Pancreas (tissue), 10 donors: ENCODE measurements at regions not wholly inside any gene's neighbourhood (a gene's known extent, or its start where the extent isn't known, plus 50 kb on each side); places are given as distances from the start of the nearest gene placed in this dataset.

Source experiments
- ATAC-seq, 4 donors: fragments of 200-7000 bp; cut with Tn5 transposase; one replicate each; pipeline versions ENCODE4 v1.8.0 to v1.9.1; 2020; ENCODE audit warnings: mild to moderate bottlenecking in 4 of 4, moderate library complexity in 4 of 4
- DNase-seq, 6 donors: peaks; one replicate each; pipeline ENCODE4 v3.0.0-alpha.2; 2020
- FAIRE-seq: peaks from 2 replicates; lab custom pipeline; 2012; peaks lifted over from hg19 to GRCh38; lab: Jason Lieb, UNC
- H3K27ac ChIP-seq, 4 donors: fragments of 200-600 bp; sonication (generic); 1 replicate in 3 of 4; 2 replicates in 1 of 4; pipeline versions ENCODE4 v1.5.0 to v1.8.0; 2020
- H3K27me3 ChIP-seq, 4 donors: fragments of 200-600 bp; one replicate each; pipeline ENCODE4 v1.8.0; 2021
- H3K36me3 ChIP-seq, 3 donors: fragments of 200-600 bp; sonication (generic) in 1 of 3; one replicate each; pipeline versions ENCODE4 v1.5.0 to v1.8.0; 2020 to 2021
- H3K4me1 ChIP-seq, 3 donors: fragments of 200-600 bp; one replicate each; pipeline ENCODE4 v1.8.0; 2021
- H3K4me3 ChIP-seq, 4 donors: fragments of 200-600 bp; sonication (generic) in 2 of 4; one replicate each; pipeline versions ENCODE4 v1.5.0 to v1.8.0; 2020 to 2021
- H3K9me3 ChIP-seq, 4 donors: fragments of 200-600 bp; one replicate each; pipeline ENCODE4 v1.8.0; 2021
- WGBS, 2 donors: extraction: QIAGEN DNeasy Blood & Tissue Kit; methylation state at CpG; one replicate each; pipeline ENCODE4 v1.1.7; 2013; 5-methylcytosine and 5-hydroxymethylcytosine counted together
- intact Hi-C, 3 donors: fragments of 100-400 bp; cut with DNase I; formaldehyde crosslinking; loops; one replicate each; pipeline versions ENCODE4 v1.11.1 to v1.14.2; 2022
- TF ChIP-seq, protein P1 (sequence below), 4 donors: fragments of 200-600 bp; sonication (generic) in 3 of 4; IDR thresholded peaks; one replicate each; pipeline versions ENCODE4 v1.5.0 to v1.8.0; 2021; ENCODE audit warnings: antibody characterized with exemption in 4 of 4
- donor health status: healthy with polysubstance abuse.
- donor health status: DM: no; HTN: no; CAD: no; lungs with moderate emphysema.
- donor health status: DM: no; HTN: no; CAD: no.
- donor health status: control.
- donor health status: control.
- donor health status: Bipolar disorder and iron deficiency.
- donor health status: DM: yes; HTN: yes; CAD: no.
- donor health status: DM: no; HTN: no; CAD: no.
- donor health status: DM: no; HTN: no; CAD: no.
- donor health status: DM: yes; HTN: yes; CAD: no.

DNA sequence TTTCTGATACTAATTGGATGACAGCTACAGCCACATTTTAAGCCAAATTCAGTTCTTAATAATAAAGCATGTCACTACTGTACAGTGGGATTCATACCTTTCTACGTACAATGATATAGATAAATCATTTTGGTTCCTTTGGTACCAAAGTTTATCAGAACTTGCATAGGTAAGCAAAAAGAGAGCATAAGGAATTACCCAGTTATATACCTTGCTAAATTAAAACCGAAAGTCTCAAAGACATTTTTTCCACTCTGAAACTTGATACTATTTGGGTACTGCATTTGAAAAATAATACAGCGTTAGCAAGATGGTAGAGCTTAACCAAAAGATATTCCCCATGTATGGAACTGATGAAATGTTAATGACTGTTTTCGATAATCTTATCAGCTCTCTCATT, 400.9 kb upstream of the ADGRL3 start:
- H3K9me3 ChIP-seq = no peaks in the 10 kb centered on the region
- 54 to 76% methylated on average over 4 of the region's 4 CpGs for WGBS, 2 donors
- no peak overlapping the region for H3K27ac ChIP-seq
- H3K4me3 ChIP-seq = no peak overlapping the region
- intact Hi-C loops = no loop called here
- no peak for DNase-seq
- H3K36me3 ChIP-seq = no peaks in the 10 kb centered on the region
- no peak for FAIRE-seq
- TF ChIP-seq, protein P1, sequence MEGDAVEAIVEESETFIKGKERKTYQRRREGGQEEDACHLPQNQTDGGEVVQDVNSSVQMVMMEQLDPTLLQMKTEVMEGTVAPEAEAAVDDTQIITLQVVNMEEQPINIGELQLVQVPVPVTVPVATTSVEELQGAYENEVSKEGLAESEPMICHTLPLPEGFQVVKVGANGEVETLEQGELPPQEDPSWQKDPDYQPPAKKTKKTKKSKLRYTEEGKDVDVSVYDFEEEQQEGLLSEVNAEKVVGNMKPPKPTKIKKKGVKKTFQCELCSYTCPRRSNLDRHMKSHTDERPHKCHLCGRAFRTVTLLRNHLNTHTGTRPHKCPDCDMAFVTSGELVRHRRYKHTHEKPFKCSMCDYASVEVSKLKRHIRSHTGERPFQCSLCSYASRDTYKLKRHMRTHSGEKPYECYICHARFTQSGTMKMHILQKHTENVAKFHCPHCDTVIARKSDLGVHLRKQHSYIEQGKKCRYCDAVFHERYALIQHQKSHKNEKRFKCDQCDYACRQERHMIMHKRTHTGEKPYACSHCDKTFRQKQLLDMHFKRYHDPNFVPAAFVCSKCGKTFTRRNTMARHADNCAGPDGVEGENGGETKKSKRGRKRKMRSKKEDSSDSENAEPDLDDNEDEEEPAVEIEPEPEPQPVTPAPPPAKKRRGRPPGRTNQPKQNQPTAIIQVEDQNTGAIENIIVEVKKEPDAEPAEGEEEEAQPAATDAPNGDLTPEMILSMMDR (IDR thresholded peaks at IDR 0.05) = no peak
- no peaks in the 10 kb centered on the region for H3K4me1 ChIP-seq
- ATAC-seq = no peak
- no peaks in the 10 kb centered on the region for H3K27me3 ChIP-seq

DNA sequence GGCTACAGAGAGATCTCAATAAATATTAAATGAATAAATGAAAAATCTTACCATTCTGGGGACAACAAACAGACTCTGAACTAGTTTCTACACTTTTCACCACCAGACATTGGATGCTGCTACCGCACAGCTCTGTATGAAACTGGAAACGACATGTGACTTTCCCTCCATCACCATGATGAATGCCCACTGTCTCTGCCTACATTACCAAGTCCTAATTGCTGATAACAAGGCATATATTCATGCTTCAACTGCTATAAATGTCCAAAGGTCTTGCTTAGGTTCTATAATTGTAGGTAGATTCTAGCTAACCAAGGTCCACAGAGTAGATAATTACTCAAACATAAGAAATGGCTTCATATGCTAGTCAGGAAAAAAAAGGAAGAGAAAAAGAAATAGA, 399.4 kb upstream of the ADGRL3 start:
- H3K27ac ChIP-seq = no peak overlapping the region
- H3K4me3 ChIP-seq = no peak overlapping the region
- ATAC-seq (no peak), FAIRE-seq (no peak), DNase-seq (no peak)
- intact Hi-C loops = no loop called here
- 56 to 61% methylated on average over 2 of the region's 2 CpGs for whole genome bisulfite sequencing, 2 donors
- no peaks in the 10 kb centered on the region for H3K4me1 ChIP-seq
- H3K9me3 ChIP-seq = no peaks in the 10 kb centered on the region
- no peaks in the 10 kb centered on the region for H3K36me3 ChIP-seq
- no peaks in the 10 kb centered on the region for H3K27me3 ChIP-seq
- TF ChIP-seq, protein P1 (IDR thresholded peaks at IDR 0.05) = no peak

DNA sequence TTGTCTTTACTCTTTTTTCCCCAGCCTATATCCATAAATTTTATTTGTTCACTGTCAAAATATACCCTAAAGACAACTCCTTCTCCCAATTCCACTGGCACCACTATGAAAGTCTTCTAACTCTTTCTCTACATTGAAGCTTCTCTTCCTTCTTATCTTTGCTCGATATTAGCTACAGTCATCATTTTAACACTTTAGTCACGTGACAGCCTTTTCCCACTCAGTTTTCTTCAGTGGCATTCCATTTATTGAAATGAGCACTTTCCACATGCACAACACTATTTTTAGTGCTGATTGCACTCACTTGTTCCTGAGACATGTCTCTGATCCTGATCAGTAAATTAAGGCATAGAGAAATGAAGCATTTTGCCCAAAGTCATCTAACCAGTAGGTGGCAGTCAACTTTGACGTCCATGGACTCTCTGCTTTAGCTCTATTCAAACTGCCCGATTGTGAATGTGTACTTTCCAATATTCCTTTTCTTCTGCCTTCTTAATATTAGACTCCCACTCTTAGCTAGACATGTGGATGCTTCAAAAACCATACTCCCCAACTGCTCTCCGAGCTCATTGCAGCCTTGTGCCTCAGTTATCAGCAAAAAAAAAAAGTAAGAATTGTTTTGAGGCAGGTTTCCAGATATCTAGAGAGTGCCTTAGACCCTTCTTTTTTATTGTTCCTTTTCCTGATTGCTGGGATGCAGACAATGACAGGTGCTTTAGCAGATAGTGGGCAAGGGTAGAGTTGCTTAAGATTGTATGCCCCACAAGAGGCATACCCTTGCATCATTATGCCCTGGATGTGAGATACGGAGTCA, 394.4 kb upstream of the ADGRL3 start:
- H3K27me3 ChIP-seq = no peaks in the 10 kb centered on the region
- ATAC-seq (peak in 2 of 4 donors; percentile 31 to 44), FAIRE-seq (no peak), DNase-seq (no peak)
- H3K36me3 ChIP-seq = no peaks in the 10 kb centered on the region
- H3K27ac ChIP-seq = no peak overlapping the region
- H3K4me1 ChIP-seq = no peaks in the 10 kb centered on the region
- H3K9me3 ChIP-seq = no peaks in the 10 kb centered on the region
- TF ChIP-seq, protein P1 (IDR thresholded peaks at IDR 0.05) = peak in 2 of 4 donors; percentile 22
- no peak overlapping the region for H3K4me3 ChIP-seq
- intact Hi-C loops = no loop called here
- 23 to 29% methylated on average over 6 of the region's 6 CpGs for WGBS, 2 donors

DNA sequence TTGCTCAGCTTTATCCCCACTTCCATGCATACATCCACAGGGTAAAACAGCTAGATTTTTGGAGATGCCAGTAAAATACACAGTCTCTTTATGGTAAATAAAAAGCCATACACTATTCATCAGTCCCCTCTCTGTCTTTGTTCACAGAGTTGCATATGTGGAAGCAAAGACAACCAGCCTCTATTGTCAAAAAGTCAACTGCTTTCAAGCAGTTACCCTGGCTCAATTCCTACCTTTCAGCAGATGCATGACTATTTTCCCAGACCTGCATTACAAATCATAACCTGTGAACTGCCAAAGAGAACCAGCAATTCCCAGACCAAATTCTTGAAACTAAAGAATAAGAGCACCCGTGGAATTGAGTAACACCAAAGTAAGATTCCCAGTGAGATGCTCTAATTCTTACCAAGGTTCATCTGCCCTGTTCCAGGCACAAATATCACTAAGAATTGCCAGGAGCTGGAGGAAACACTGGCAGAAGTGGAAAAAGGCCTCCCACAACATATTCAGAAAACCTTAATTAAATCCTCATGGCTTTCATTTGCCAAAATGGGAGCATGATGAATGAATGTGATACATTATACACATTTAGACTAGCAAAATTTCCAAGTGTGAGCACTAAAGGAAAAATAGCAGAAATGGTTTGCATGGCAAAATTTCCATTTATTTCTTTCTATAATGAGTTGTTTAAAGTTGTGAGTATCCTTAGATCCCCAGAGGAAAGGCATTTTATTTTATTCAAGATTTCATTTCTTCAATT, 391.2 kb upstream of the ADGRL3 start:
- 44 to 66% methylated on average over 1 of the region's 1 CpG for WGBS, 2 donors
- DNase-seq (no peak), ATAC-seq (no peak), FAIRE-seq (no peak)
- intact Hi-C loops = no loop called here
- Histone ChIP-seq H3K4me3 (no peak overlapping the region), H3K36me3 (no peaks in the 10 kb centered on the region), H3K27me3 (no peaks in the 10 kb centered on the region), H3K27ac (no peak overlapping the region), H3K4me1 (no peaks in the 10 kb centered on the region), H3K9me3 (no peaks in the 10 kb centered on the region)
- TF ChIP-seq, protein P1 (IDR thresholded peaks at IDR 0.05) = no peak

DNA sequence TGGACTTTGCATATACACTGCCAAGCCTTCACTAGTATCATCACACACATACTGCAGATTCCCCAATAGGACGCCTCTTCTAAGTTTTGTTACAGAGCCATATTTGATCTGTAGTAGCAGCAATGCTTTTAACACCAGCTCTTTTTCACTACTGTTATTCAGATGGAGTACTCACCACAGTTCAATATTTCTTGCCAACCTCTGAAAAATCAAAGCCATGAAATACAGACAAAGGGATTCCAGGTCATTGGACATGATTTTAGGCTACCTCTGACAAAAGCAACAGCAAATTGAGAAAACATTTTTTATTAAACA, 390.7 kb upstream of the ADGRL3 start:
- TF ChIP-seq, protein P1 (IDR thresholded peaks at IDR 0.05) = no peak
- WGBS, 2 donors = 43 to 64% methylated on average over 1 of the region's 1 CpG
- Histone ChIP-seq H3K36me3 (no peaks in the 10 kb centered on the region), H3K4me3 (no peak overlapping the region), H3K9me3 (no peaks in the 10 kb centered on the region), H3K4me1 (no peaks in the 10 kb centered on the region), H3K27ac (no peak overlapping the region), H3K27me3 (no peaks in the 10 kb centered on the region)
- intact Hi-C loops = no loop called here
- ATAC-seq (no peak), DNase-seq (no peak), FAIRE-seq (no peak)
